CD8-positive, alpha-beta memory T cell (primary cell): ENCODE measurements at regions not wholly inside any gene's neighbourhood (a gene's known extent, or its start where the extent isn't known, plus 50 kb on each side); places are given as distances from the start of the nearest gene placed in this dataset.

Experiments used
- CTCF ChIA-PET: fragments of 350-600 bp; sonication (Branson Sonifier 250); formaldehyde crosslinking; loops from one replicate; lab custom pipeline; 2021; ENCODE audit warnings: antibody characterized with exemption; lab: Charles Lee
- POLR2A ChIA-PET: fragments of 350-600 bp; sonication (Branson Sonifier 250); formaldehyde crosslinking; loops from one replicate; lab custom pipeline; 2021; ENCODE audit warnings: antibody characterized with exemption; lab: Charles Lee
- DNase-seq, 5 donors: peaks; one replicate each; pipeline versions ENCODE4 v3.0.0 to v3.0.0-alpha.2; 2020 to 2022; ENCODE audit warnings: mixed read lengths in 1 of 5
- H3K27ac ChIP-seq: one replicate; pipeline ENCODE4 v1.7.0; 2013; ENCODE audit warnings: low read depth, mild to moderate bottlenecking, low read length, moderate library complexity
- H3K27me3 ChIP-seq: 2 replicates; pipeline ENCODE4 v1.7.0; 2013; ENCODE audit warnings: low read length, mild to moderate bottlenecking; ENCODE audit not compliant: insufficient read depth, poor library complexity, severe bottlenecking
- H3K36me3 ChIP-seq: 2 replicates; pipeline ENCODE4 v1.7.0; 2013; ENCODE audit warnings: mild to moderate bottlenecking, low read length, moderate library complexity; ENCODE audit not compliant: insufficient read depth
- H3K4me1 ChIP-seq: 2 replicates; pipeline ENCODE4 v1.7.0; 2013; ENCODE audit warnings: mild to moderate bottlenecking, low read length, moderate library complexity; ENCODE audit not compliant: insufficient read depth
- H3K4me3 ChIP-seq: 2 replicates; pipeline ENCODE4 v1.7.0; 2013; ENCODE audit warnings: mild to moderate bottlenecking, low read length
- H3K9me3 ChIP-seq: 2 replicates; pipeline ENCODE4 v1.7.0; 2013; ENCODE audit warnings: mild to moderate bottlenecking, low read length
- H3K27ac Mint-ChIP-seq, 8 donors: one replicate each; pipeline ENCODE4 v1.8.0; 2020 to 2021; ENCODE audit warnings: mixed read lengths in 8 of 8, mild to moderate bottlenecking in 6 of 8, inconsistent platforms in 3 of 8, moderate library complexity in 3 of 8
- H3K27me3 Mint-ChIP-seq, 2 donors: one replicate each; pipeline ENCODE4 v1.8.0; 2020 to 2021; ENCODE audit warnings: mixed read lengths in 2 of 2, mild to moderate bottlenecking in 1 of 2, moderate library complexity in 1 of 2
- H3K36me3 Mint-ChIP-seq, 3 donors: one replicate each; pipeline ENCODE4 v1.8.0; 2020 to 2021; ENCODE audit warnings: mixed read lengths in 3 of 3, inconsistent platforms in 1 of 3, mild to moderate bottlenecking in 1 of 3
- H3K4me1 Mint-ChIP-seq, 3 donors: one replicate each; pipeline ENCODE4 v1.8.0; 2020 to 2021; ENCODE audit warnings: mixed read lengths in 3 of 3, inconsistent platforms in 1 of 3, mild to moderate bottlenecking in 1 of 3
- H3K4me3 Mint-ChIP-seq, 7 donors: one replicate each; pipeline ENCODE4 v1.8.0; 2020 to 2021; ENCODE audit warnings: mixed read lengths in 7 of 7, mild to moderate bottlenecking in 6 of 7, moderate library complexity in 4 of 7, inconsistent platforms in 2 of 7
- H3K9me3 Mint-ChIP-seq, 5 donors: one replicate each; pipeline ENCODE4 v1.8.0; 2020 to 2022; ENCODE audit warnings: mixed read lengths in 5 of 5, mild to moderate bottlenecking in 3 of 5, moderate library complexity in 2 of 5, inconsistent platforms in 1 of 5

GRCh38 chr2:109695290-109695689 lies 81.1 kb downstream of the SOWAHC start:
- Mint-ChIP-seq H3K9me3 (no peaks in the 10 kb centered on the region), H3K36me3 (no peaks in the 10 kb centered on the region), H3K4me1 (no peaks in the 10 kb centered on the region), H3K27ac (peak overlapping the region in 1 of 8 donors; percentile 58), H3K4me3 (no peak overlapping the region), H3K27me3 (peaks cover 11 to 13% of the 10 kb centered on the region in 2 donors)
- ChIA-PET POLR2A (no interaction called here), CTCF (no interaction called here)
- Histone ChIP-seq H3K4me3 (no peak overlapping the region), H3K36me3 (no peaks in the 10 kb centered on the region), H3K4me1 (no peaks in the 10 kb centered on the region), H3K27me3 (no peaks in the 10 kb centered on the region), H3K9me3 (no peaks in the 10 kb centered on the region), H3K27ac (no peak overlapping the region)
- no peak for DNase-seq

- no peak overlapping the region for H3K27ac ChIP-seq
- H3K27me3 Mint-ChIP-seq: peaks cover 8 to 33% of the 10 kb centered on the region in 2 donors
- no peaks in the 10 kb centered on the region for H3K27me3 ChIP-seq
- ChIA-PET POLR2A (no interaction called here), CTCF (no interaction called here)
- no peaks in the 10 kb centered on the region for H3K36me3 ChIP-seq
- no peaks in the 10 kb centered on the region for H3K36me3 Mint-ChIP-seq
- H3K27ac Mint-ChIP-seq: no peak overlapping the region
- H3K4me1 ChIP-seq: no peaks in the 10 kb centered on the region
- no peaks in the 10 kb centered on the region for H3K9me3 ChIP-seq
- H3K4me1 Mint-ChIP-seq: no peaks in the 10 kb centered on the region
- H3K4me3 Mint-ChIP-seq: no peak overlapping the region
- H3K4me3 ChIP-seq: no peak overlapping the region
- DNase-seq: no peak
- no peaks in the 10 kb centered on the region for H3K9me3 Mint-ChIP-seq
Measured at GRCh38 chr2:109699646-109700045, 85.5 kb downstream of the SOWAHC start.

GRCh38 chr2:109700680-109701274 lies 86.6 kb downstream of the SOWAHC start:
- H3K27ac Mint-ChIP-seq: no peak overlapping the region
- H3K4me1 Mint-ChIP-seq: no peaks in the 10 kb centered on the region
- H3K4me3 Mint-ChIP-seq: no peak overlapping the region
- Histone ChIP-seq H3K9me3 (no peaks in the 10 kb centered on the region), H3K4me3 (no peak overlapping the region), H3K4me1 (no peaks in the 10 kb centered on the region), H3K27ac (no peak overlapping the region), H3K27me3 (no peaks in the 10 kb centered on the region), H3K36me3 (no peaks in the 10 kb centered on the region)
- ChIA-PET CTCF (no interaction called here), POLR2A (no interaction called here)
- H3K9me3 Mint-ChIP-seq: no peaks in the 10 kb centered on the region
- no peak for DNase-seq
- no peaks in the 10 kb centered on the region for H3K36me3 Mint-ChIP-seq
- peaks cover 5 to 35% of the 10 kb centered on the region in 2 donors for H3K27me3 Mint-ChIP-seq

- Mint-ChIP-seq H3K4me3 (no peak overlapping the region), H3K27me3 (peaks cover 5 to 38% of the 10 kb centered on the region in 2 donors), H3K4me1 (no peaks in the 10 kb centered on the region), H3K9me3 (no peaks in the 10 kb centered on the region), H3K36me3 (no peaks in the 10 kb centered on the region), H3K27ac (no peak overlapping the region)
- Histone ChIP-seq H3K9me3 (no peaks in the 10 kb centered on the region), H3K36me3 (no peaks in the 10 kb centered on the region), H3K27ac (no peak overlapping the region), H3K27me3 (no peaks in the 10 kb centered on the region), H3K4me3 (no peak overlapping the region), H3K4me1 (no peaks in the 10 kb centered on the region)
- no peak for DNase-seq
- ChIA-PET CTCF (no interaction called here), POLR2A (no interaction called here)
Measured at GRCh38 chr2:109701362-109701761, 87.2 kb downstream of the SOWAHC start.

GRCh38 chr2:109702250-109702985 lies 88.3 kb downstream of the SOWAHC start:
- peaks cover 5 to 36% of the 10 kb centered on the region in 2 donors for H3K27me3 Mint-ChIP-seq
- H3K9me3 Mint-ChIP-seq: no peaks in the 10 kb centered on the region
- POLR2A ChIA-PET: no interaction called here
- no peak overlapping the region for H3K4me3 Mint-ChIP-seq
- Histone ChIP-seq H3K4me1 (no peaks in the 10 kb centered on the region), H3K9me3 (no peaks in the 10 kb centered on the region), H3K36me3 (no peaks in the 10 kb centered on the region), H3K4me3 (no peak overlapping the region), H3K27me3 (no peaks in the 10 kb centered on the region), H3K27ac (no peak overlapping the region)
- no peaks in the 10 kb centered on the region for H3K4me1 Mint-ChIP-seq
- no peak overlapping the region for H3K27ac Mint-ChIP-seq
- H3K36me3 Mint-ChIP-seq: no peaks in the 10 kb centered on the region
- DNase-seq: no peak
- CTCF ChIA-PET: no interaction called here

- H3K27me3 Mint-ChIP-seq: peaks cover 5 to 36% of the 10 kb centered on the region in 2 donors
- H3K4me3 ChIP-seq: no peak overlapping the region
- no peaks in the 10 kb centered on the region for H3K9me3 Mint-ChIP-seq
- ChIA-PET POLR2A (no interaction called here), CTCF (no interaction called here)
- no peak overlapping the region for H3K27ac Mint-ChIP-seq
- H3K4me3 Mint-ChIP-seq: no peak overlapping the region
- no peaks in the 10 kb centered on the region for H3K4me1 Mint-ChIP-seq
- H3K36me3 Mint-ChIP-seq: no peaks in the 10 kb centered on the region
- no peaks in the 10 kb centered on the region for H3K27me3 ChIP-seq
- no peaks in the 10 kb centered on the region for H3K4me1 ChIP-seq
- DNase-seq: no peak
- no peaks in the 10 kb centered on the region for H3K36me3 ChIP-seq
- H3K27ac ChIP-seq: no peak overlapping the region
- no peaks in the 10 kb centered on the region for H3K9me3 ChIP-seq
Measured at GRCh38 chr2:109703077-109703476, 88.9 kb downstream of the SOWAHC start.

GRCh38 chr2:109703798-109704197 lies 89.6 kb downstream of the SOWAHC start:
- H3K9me3 ChIP-seq: no peaks in the 10 kb centered on the region
- no peak overlapping the region for H3K27ac ChIP-seq
- Mint-ChIP-seq H3K4me3 (no peak overlapping the region), H3K27me3 (peaks cover 5 to 36% of the 10 kb centered on the region in 2 donors), H3K9me3 (no peaks in the 10 kb centered on the region), H3K4me1 (no peaks in the 10 kb centered on the region), H3K27ac (no peak overlapping the region), H3K36me3 (no peaks in the 10 kb centered on the region)
- H3K4me3 ChIP-seq: no peak overlapping the region
- H3K36me3 ChIP-seq: no peaks in the 10 kb centered on the region
- no peaks in the 10 kb centered on the region for H3K27me3 ChIP-seq
- CTCF ChIA-PET: no interaction called here
- no peaks in the 10 kb centered on the region for H3K4me1 ChIP-seq
- POLR2A ChIA-PET: no interaction called here
- no peak for DNase-seq

- Histone ChIP-seq H3K4me1 (no peaks in the 10 kb centered on the region), H3K27me3 (no peaks in the 10 kb centered on the region), H3K36me3 (no peaks in the 10 kb centered on the region), H3K4me3 (no peak overlapping the region), H3K9me3 (no peaks in the 10 kb centered on the region), H3K27ac (no peak overlapping the region)
- Mint-ChIP-seq H3K27me3 (peaks cover 3 to 9% of the 10 kb centered on the region in 2 donors), H3K4me1 (no peaks in the 10 kb centered on the region), H3K36me3 (no peaks in the 10 kb centered on the region), H3K4me3 (no peak overlapping the region), H3K9me3 (no peaks in the 10 kb centered on the region), H3K27ac (peak overlapping the region in 1 of 8 donors; percentile 42)
- no peak for DNase-seq
- ChIA-PET CTCF (no interaction called here), POLR2A (no interaction called here)
Measured at GRCh38 chr2:109707281-109708147, 86.6 kb upstream of the RGPD5 start.
